DND-41 (cell line): ENCODE measurements at regions not wholly inside any gene's neighbourhood (a gene's known extent, or its start where the extent isn't known, plus 50 kb on each side); places are given as distances from the start of the nearest gene placed in this dataset.

ENCODE experiments used
- ATAC-seq: fragments of 200-7000 bp; cut with Tn5 transposase; 3 replicates; pipeline ENCODE4 v1.9.1; 2021; ENCODE audit warnings: low read depth; ENCODE audit not compliant: insufficient read depth
- DNase-seq: peaks from one replicate; pipeline ENCODE4 v3.0.0-alpha.2; 2020
- H2AFZ ChIP-seq: 2 replicates; pipeline ENCODE4 v1.6.0; 2012; ENCODE audit warnings: low read depth, low read length
- H3K27ac ChIP-seq: 2 replicates; pipeline ENCODE4 v1.5.1; 2012; ENCODE audit warnings: low read length, inconsistent platforms
- H3K27me3 ChIP-seq: fragments of 200-600 bp; sonication (generic); 2 replicates; pipeline ENCODE4 v1.6.0; 2012; ENCODE audit warnings: low read length, mild to moderate bottlenecking, inconsistent platforms; ENCODE audit not compliant: insufficient read depth, poor library complexity
- H3K36me3 ChIP-seq: 2 replicates; pipeline ENCODE4 v1.5.1; 2012; ENCODE audit warnings: low read length, inconsistent platforms; ENCODE audit not compliant: insufficient read depth
- H3K4me1 ChIP-seq: 2 replicates; pipeline ENCODE4 v1.5.1; 2012; ENCODE audit warnings: mild to moderate bottlenecking, low read length; ENCODE audit not compliant: insufficient read depth
- H3K4me2 ChIP-seq: 2 replicates; pipeline ENCODE4 v1.6.0; 2012; ENCODE audit warnings: mild to moderate bottlenecking, moderate library complexity, low read length, inconsistent platforms; ENCODE audit not compliant: insufficient read depth
- H3K4me3 ChIP-seq, 2 experiments: fragments of 200-600 bp in 1 of 2; shearing (Covaris generic) in 1 of 2; 2 replicates each; pipeline ENCODE4 v1.5.1; 2012 to 2016; ENCODE audit warnings: inconsistent platforms in 2 of 2, low read length in 2 of 2, mild to moderate bottlenecking in 2 of 2, low read depth in 1 of 2, moderate library complexity in 1 of 2
- H3K79me2 ChIP-seq: 2 replicates; pipeline ENCODE4 v1.6.0; 2012; ENCODE audit warnings: low read length, inconsistent platforms; ENCODE audit not compliant: insufficient read depth
- H3K9ac ChIP-seq: 2 replicates; pipeline ENCODE4 v1.6.0; 2012; ENCODE audit warnings: low read depth, mild to moderate bottlenecking, inconsistent platforms, low read length, moderate library complexity
- H3K9me3 ChIP-seq: 2 replicates; pipeline ENCODE4 v1.5.1; 2012; ENCODE audit warnings: low read length, moderate library complexity, mild to moderate bottlenecking, inconsistent platforms; ENCODE audit not compliant: insufficient read depth, severe bottlenecking
- H4K20me1 ChIP-seq: 2 replicates; pipeline ENCODE4 v1.6.0; 2012; ENCODE audit warnings: low read length; ENCODE audit not compliant: insufficient read depth
- EZH2 ChIP-seq: IDR thresholded peaks from 3 replicates; pipeline ENCODE4 v1.6.1; 2012; ENCODE audit warnings: borderline replicate concordance, low read depth, mild to moderate bottlenecking, moderate library complexity, low read length, inconsistent platforms; ENCODE audit not compliant: severe bottlenecking
- TF ChIP-seq, protein P1 (sequence below): IDR thresholded peaks from 2 replicates; pipeline ENCODE4 v1.5.1; 2012; ENCODE audit warnings: borderline replicate concordance, low read length, moderate library complexity, mild to moderate bottlenecking; ENCODE audit not compliant: poor library complexity, severe bottlenecking; ENCODE audit errors: extremely low read depth

DNA sequence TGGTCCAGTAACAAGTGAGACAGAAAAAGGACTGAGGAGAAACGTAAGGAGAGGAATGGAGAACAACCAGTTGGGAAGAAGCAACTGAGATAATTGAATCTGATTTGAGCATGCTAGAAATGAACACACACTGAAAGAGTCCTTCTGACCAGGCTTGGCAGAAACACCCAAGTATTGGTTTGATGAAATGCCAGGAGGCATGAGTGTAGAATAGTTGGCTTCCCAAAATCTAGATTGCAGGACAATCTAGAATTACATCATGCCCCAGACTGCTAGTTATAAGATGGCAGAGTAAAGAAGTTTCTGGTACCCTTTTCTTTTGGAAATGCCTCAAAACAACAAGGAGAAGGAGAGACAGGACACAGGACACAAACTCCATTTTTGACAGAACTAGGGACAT lies 189.7 kb upstream of the STT3B start:
- Histone ChIP-seq H2AFZ (no peak overlapping the region), H3K9me3 (no peaks in the 10 kb centered on the region), H3K27ac (no peak overlapping the region), H3K4me2 (no peak overlapping the region), H3K4me3 (no peak overlapping the region), H3K9ac (no peak overlapping the region), H3K36me3 (no peaks in the 10 kb centered on the region), H3K27me3 (no peaks in the 10 kb centered on the region), H4K20me1 (no peaks in the 10 kb centered on the region), H3K79me2 (no peaks in the 10 kb centered on the region), H3K4me1 (no peaks in the 10 kb centered on the region)
- DNase-seq = no peak
- TF ChIP-seq, protein P1, sequence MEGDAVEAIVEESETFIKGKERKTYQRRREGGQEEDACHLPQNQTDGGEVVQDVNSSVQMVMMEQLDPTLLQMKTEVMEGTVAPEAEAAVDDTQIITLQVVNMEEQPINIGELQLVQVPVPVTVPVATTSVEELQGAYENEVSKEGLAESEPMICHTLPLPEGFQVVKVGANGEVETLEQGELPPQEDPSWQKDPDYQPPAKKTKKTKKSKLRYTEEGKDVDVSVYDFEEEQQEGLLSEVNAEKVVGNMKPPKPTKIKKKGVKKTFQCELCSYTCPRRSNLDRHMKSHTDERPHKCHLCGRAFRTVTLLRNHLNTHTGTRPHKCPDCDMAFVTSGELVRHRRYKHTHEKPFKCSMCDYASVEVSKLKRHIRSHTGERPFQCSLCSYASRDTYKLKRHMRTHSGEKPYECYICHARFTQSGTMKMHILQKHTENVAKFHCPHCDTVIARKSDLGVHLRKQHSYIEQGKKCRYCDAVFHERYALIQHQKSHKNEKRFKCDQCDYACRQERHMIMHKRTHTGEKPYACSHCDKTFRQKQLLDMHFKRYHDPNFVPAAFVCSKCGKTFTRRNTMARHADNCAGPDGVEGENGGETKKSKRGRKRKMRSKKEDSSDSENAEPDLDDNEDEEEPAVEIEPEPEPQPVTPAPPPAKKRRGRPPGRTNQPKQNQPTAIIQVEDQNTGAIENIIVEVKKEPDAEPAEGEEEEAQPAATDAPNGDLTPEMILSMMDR = no peak
- no peak for TF ChIP-seq EZH2
- no peak for ATAC-seq

DNA sequence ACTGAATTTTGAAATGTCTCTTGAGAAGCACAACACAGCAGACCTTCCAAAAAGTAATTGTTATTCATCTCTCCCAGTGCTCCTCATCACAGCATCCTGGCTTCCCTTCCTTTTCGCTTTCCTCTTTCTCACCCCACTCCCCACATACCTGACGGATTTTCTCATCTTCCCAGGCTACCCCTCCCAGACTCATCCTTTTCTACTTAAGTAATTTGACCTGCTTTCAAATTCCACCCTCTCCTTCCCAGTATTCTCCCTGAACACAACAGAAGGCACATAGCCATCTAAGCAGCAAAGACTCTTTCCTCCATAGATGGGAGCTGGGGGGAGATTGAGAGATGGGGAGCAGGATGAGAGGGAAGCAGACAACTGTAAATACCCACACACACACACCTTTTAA lies 187.1 kb upstream of the STT3B start:
- no peak overlapping the region for H3K4me2 ChIP-seq
- H3K36me3 ChIP-seq = no peaks in the 10 kb centered on the region
- no peaks in the 10 kb centered on the region for H3K9me3 ChIP-seq
- ATAC-seq = no peak
- H3K4me3 ChIP-seq = no peak overlapping the region
- no peaks in the 10 kb centered on the region for H3K79me2 ChIP-seq
- no peak overlapping the region for H3K9ac ChIP-seq
- DNase-seq = no peak
- H4K20me1 ChIP-seq = no peaks in the 10 kb centered on the region
- no peaks in the 10 kb centered on the region for H3K4me1 ChIP-seq
- no peak overlapping the region for H2AFZ ChIP-seq
- H3K27ac ChIP-seq = no peak overlapping the region
- TF ChIP-seq EZH2 = no peak
- TF ChIP-seq, protein P1 = no peak
- H3K27me3 ChIP-seq = no peaks in the 10 kb centered on the region

DNA sequence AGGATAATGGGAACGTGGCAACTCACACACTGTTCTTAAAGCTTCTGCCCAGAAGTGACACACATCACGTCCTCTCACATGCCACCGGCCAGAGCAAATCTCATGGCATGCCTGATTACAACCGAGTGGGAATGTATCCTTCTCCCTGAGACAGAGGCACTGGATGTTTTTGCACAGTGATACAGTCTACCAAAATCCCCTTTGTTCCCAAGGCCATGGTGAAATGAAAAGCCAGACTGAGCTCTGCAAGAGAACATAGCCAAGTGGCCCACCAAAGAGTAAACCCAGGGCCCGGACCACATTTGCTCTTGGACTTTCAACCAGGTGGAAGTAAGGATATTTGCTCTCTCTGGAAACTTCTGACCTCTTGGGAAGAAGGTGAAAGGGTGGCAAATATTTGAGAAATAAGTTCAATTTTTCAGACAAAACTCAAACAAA lies 186.2 kb upstream of the STT3B start:
- no peaks in the 10 kb centered on the region for H3K79me2 ChIP-seq
- H3K4me2 ChIP-seq = no peak overlapping the region
- no peak overlapping the region for H3K9ac ChIP-seq
- no peaks in the 10 kb centered on the region for H4K20me1 ChIP-seq
- H3K27ac ChIP-seq = no peak overlapping the region
- no peaks in the 10 kb centered on the region for H3K9me3 ChIP-seq
- H3K4me1 ChIP-seq = no peaks in the 10 kb centered on the region
- ATAC-seq = no peak
- H3K36me3 ChIP-seq = no peaks in the 10 kb centered on the region
- TF ChIP-seq, protein P1 = no peak
- no peak for TF ChIP-seq EZH2
- no peaks in the 10 kb centered on the region for H3K27me3 ChIP-seq
- no peak for DNase-seq
- no peak overlapping the region; the same call in 1 of the 2 replicates for H2AFZ ChIP-seq
- H3K4me3 ChIP-seq = no peak overlapping the region

DNA sequence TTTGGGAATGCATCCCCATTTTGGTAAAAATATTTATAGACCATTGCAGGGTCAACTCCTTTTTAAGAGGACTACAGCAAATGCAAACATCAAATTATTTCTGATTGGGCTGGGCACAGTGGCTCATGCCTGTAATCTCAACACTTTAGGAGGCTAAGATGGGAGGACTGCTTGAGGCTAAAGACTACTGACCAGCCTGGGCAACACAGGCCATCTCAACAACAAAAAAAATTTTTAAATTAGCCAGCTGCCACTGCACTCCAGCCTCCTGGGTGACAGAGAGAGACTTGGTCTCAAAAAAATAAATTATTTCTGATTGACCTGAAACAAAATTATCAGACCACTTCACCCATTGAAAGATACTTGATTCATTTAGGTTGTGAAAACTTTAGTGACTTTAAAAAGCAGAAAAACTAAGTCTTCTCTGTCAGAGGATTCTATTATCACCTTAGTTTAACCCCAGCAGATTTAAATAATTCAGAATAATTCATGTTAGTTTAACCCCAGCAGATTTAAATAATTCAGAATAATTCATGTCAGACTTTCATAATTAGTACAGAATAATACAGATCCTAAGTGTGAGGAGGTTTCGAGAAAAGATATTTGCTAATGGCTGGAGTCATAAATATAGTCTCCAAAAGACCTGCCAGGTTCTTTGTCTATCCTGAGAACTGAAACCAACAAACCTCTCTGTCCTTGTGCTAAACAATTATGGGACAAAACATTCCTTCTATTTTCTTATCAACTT lies 183.6 kb upstream of the STT3B start:
- no peaks in the 10 kb centered on the region for H3K9me3 ChIP-seq
- no peak overlapping the region for H2AFZ ChIP-seq
- no peaks in the 10 kb centered on the region for H3K79me2 ChIP-seq
- H3K4me3 ChIP-seq = no peak overlapping the region
- no peaks in the 10 kb centered on the region for H4K20me1 ChIP-seq
- H3K4me1 ChIP-seq = no peaks in the 10 kb centered on the region
- no peaks in the 10 kb centered on the region for H3K36me3 ChIP-seq
- ATAC-seq (no peak), DNase-seq (no peak)
- no peak overlapping the region for H3K4me2 ChIP-seq
- no peak overlapping the region for H3K9ac ChIP-seq
- TF ChIP-seq, protein P1 = no peak
- no peak for TF ChIP-seq EZH2
- H3K27me3 ChIP-seq = no peaks in the 10 kb centered on the region
- H3K27ac ChIP-seq = no peak overlapping the region
